GM06990 (cell line): ENCODE measurements at regions not wholly inside any gene's neighbourhood (a gene's known extent, or its start where the extent isn't known, plus 50 kb on each side); places are given as distances from the start of the nearest gene placed in this dataset.

Source experiments
- DNase-seq: peaks from one replicate; pipeline ENCODE4 v3.0.0-alpha.2; 2011; ENCODE audit not compliant: insufficient read length; ENCODE audit errors: extremely low read depth
- H3K27me3 ChIP-seq: replicated peaks from 2 replicates; pipeline ENCODE4 v1.6.0; 2011; ENCODE audit warnings: low read length; ENCODE audit not compliant: control insufficient read depth, insufficient read depth
- H3K36me3 ChIP-seq: 2 replicates; pipeline ENCODE4 v1.5.1; 2011; ENCODE audit warnings: low read length; ENCODE audit not compliant: control insufficient read depth, insufficient read depth
- H3K4me3 ChIP-seq: replicated peaks from 2 replicates; pipeline ENCODE4 v1.5.1; 2011; ENCODE audit warnings: low read depth, mild to moderate bottlenecking, control low read depth, low read length
- CTCF ChIP-seq: IDR thresholded peaks from 2 replicates; pipeline ENCODE4 v1.5.1; 2011; ENCODE audit warnings: low read length, control low read depth, mild to moderate bottlenecking, inconsistent platforms; ENCODE audit not compliant: insufficient read depth, poor library complexity, severe bottlenecking

GRCh38 chr21:35833991-35834390 lies 226.3 kb downstream of the SETD4 start:
- Histone ChIP-seq H3K4me3 (no peak overlapping the region), H3K27me3 (no peaks in the 10 kb centered on the region; the same call in 1 of the 2 replicates), H3K36me3 (no peaks in the 10 kb centered on the region)
- no peak for DNase-seq
- TF ChIP-seq CTCF, result no peak

GRCh38 chr21:35833388-35833787 lies 226.9 kb downstream of the SETD4 start:
- DNase-seq, result no peak
- Histone ChIP-seq H3K36me3 (no peaks in the 10 kb centered on the region), H3K27me3 (no peaks in the 10 kb centered on the region; the same call in 1 of the 2 replicates), H3K4me3 (no peak overlapping the region)
- no peak for TF ChIP-seq CTCF

GRCh38 chr21:35831230-35831629 lies 229.1 kb downstream of the SETD4 start:
- Histone ChIP-seq H3K4me3 (no peak overlapping the region), H3K36me3 (no peaks in the 10 kb centered on the region), H3K27me3 (no peaks in the 10 kb centered on the region; the same call in 1 of the 2 replicates)
- no peak for DNase-seq
- TF ChIP-seq CTCF, result no peak

GRCh38 chr21:35829067-35829466 lies 231.3 kb downstream of the SETD4 start:
- H3K36me3 ChIP-seq, result no peaks in the 10 kb centered on the region
- no peak overlapping the region for H3K4me3 ChIP-seq
- no peak for DNase-seq
- no peaks in the 10 kb centered on the region; the same call in 1 of the 2 replicates for H3K27me3 ChIP-seq
- TF ChIP-seq CTCF, result no peak

- H3K4me3 ChIP-seq, result no peak overlapping the region
- TF ChIP-seq CTCF, result no peak
- H3K27me3 ChIP-seq, result no peaks in the 10 kb centered on the region
- H3K36me3 ChIP-seq, result no peaks in the 10 kb centered on the region
- DNase-seq, result no peak
Observed at GRCh38 chr21:35828161-35828560, 232.2 kb downstream of the SETD4 start.

- no peak for TF ChIP-seq CTCF
- DNase-seq, result no peak
- H3K36me3 ChIP-seq, result no peaks in the 10 kb centered on the region
- H3K4me3 ChIP-seq, result no peak overlapping the region
- H3K27me3 ChIP-seq, result no peaks in the 10 kb centered on the region
Observed at GRCh38 chr21:35827004-35827403, 233.3 kb downstream of the SETD4 start.
